Spleen (tissue), 7 donors: ENCODE measurements at regions not wholly inside any gene's neighbourhood (a gene's known extent, or its start where the extent isn't known, plus 50 kb on each side); places are given as distances from the start of the nearest gene placed in this dataset.

Experiments
- POLR2A ChIP-seq, 3 donors: fragments of 450-650 bp; IDR thresholded peaks; one replicate each; pipeline ENCODE4 v1.5.1; 2017; ENCODE audit warnings: antibody characterized with exemption in 3 of 3, mild to moderate bottlenecking in 1 of 3
- POLR2AphosphoS5 ChIP-seq, 3 donors: sonication (generic); formaldehyde crosslinking; IDR thresholded peaks; one replicate each; pipeline ENCODE4 v1.5.1; 2017; ENCODE audit warnings: antibody characterized with exemption in 3 of 3
- TF ChIP-seq, protein P1 (sequence below), 11 experiments: fragments of 200-600 bp in 7 of 11; fragments of 450-650 bp in 4 of 11; sonication (generic) in 4 of 11; IDR thresholded peaks in 8 of 11; conservative IDR thresholded peaks in 3 of 11; 1 replicate in 7 of 11; 2 replicates in 4 of 11; pipeline versions ENCODE4 v1.4.0 to v1.8.0; 2016 to 2021; ENCODE audit warnings: antibody characterized with exemption in 11 of 11, inconsistent platforms in 4 of 11, mild to moderate bottlenecking in 1 of 11
- donor health status: DM: no; HTN: no; CAD: no; lungs with moderate emphysema.
- donor health status: DM: no; HTN: no; CAD: no.
- donor health status: DM: no; HTN: no; CAD: no.

DNA sequence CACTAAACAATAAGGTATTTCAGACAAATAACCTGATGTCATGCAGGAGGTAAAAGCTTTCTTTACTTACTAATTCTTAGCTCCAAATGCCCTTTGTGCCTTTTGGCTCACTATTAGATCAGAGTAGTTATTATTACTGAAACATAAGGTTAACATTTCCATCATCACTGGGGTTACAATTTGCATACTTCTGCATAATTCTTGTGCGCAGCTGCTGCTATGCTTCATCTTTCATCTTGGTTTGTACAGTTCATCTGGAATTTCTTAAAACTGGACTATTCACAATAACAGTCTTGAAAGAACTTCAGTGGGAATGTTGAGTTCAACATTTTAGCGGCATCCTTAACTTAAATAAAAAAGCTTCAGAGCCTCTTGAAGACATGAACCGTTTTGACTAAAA, 383.2 kb upstream of the ADAMTS9 start:
- TF ChIP-seq, protein P1, sequence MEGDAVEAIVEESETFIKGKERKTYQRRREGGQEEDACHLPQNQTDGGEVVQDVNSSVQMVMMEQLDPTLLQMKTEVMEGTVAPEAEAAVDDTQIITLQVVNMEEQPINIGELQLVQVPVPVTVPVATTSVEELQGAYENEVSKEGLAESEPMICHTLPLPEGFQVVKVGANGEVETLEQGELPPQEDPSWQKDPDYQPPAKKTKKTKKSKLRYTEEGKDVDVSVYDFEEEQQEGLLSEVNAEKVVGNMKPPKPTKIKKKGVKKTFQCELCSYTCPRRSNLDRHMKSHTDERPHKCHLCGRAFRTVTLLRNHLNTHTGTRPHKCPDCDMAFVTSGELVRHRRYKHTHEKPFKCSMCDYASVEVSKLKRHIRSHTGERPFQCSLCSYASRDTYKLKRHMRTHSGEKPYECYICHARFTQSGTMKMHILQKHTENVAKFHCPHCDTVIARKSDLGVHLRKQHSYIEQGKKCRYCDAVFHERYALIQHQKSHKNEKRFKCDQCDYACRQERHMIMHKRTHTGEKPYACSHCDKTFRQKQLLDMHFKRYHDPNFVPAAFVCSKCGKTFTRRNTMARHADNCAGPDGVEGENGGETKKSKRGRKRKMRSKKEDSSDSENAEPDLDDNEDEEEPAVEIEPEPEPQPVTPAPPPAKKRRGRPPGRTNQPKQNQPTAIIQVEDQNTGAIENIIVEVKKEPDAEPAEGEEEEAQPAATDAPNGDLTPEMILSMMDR (IDR thresholded peaks at IDR 0.05 in 8 of 11, conservative IDR thresholded peaks at IDR 0.05 in 3 of 11), result no peak
- TF ChIP-seq POLR2A (IDR thresholded peaks at IDR 0.05) (no peak), POLR2AphosphoS5 (IDR thresholded peaks at IDR 0.05) (no peak)
